Keratinocyte (primary cell): ENCODE measurements at regions not wholly inside any gene's neighbourhood (a gene's known extent, or its start where the extent isn't known, plus 50 kb on each side); places are given as distances from the start of the nearest gene placed in this dataset.

ENCODE experiments used
- DNase-seq: peaks from one replicate; pipeline ENCODE4 v3.0.0-alpha.2; 2011; ENCODE audit warnings: low read depth, missing footprints, low spot score
- FAIRE-seq: peaks from 2 replicates; lab custom pipeline; 2011; peaks lifted over from hg19 to GRCh38; lab: Jason Lieb, UNC
- H2AFZ ChIP-seq: 2 replicates; pipeline ENCODE4 v1.6.0; 2012; ENCODE audit warnings: low read length, control low read depth, inconsistent platforms; ENCODE audit not compliant: control insufficient read depth
- H3K27ac ChIP-seq: 2 replicates; pipeline ENCODE4 v1.5.1; 2011; ENCODE audit warnings: low read length; ENCODE audit not compliant: control insufficient read depth, insufficient read depth
- H3K27me3 ChIP-seq: 3 replicates; pipeline ENCODE4 v1.6.0; 2011; ENCODE audit warnings: low read length; ENCODE audit not compliant: control insufficient read depth, insufficient read depth; ENCODE audit errors: extremely low read depth
- H3K36me3 ChIP-seq, 2 experiments: 2 replicates in 1 of 2; 3 replicates in 1 of 2; pipeline ENCODE4 v1.5.1; 2011; ENCODE audit warnings: low read length in 2 of 2, mild to moderate bottlenecking in 1 of 2; ENCODE audit not compliant: control insufficient read depth in 2 of 2, insufficient read depth in 2 of 2; ENCODE audit errors: extremely low read depth in 1 of 2
- H3K4me1 ChIP-seq: 3 replicates; pipeline ENCODE4 v1.5.1; 2011; ENCODE audit warnings: low read length; ENCODE audit not compliant: control insufficient read depth, insufficient read depth; ENCODE audit errors: extremely low read depth
- H3K4me2 ChIP-seq: 3 replicates; pipeline ENCODE4 v1.6.0; 2011; ENCODE audit warnings: low read depth, low read length; ENCODE audit not compliant: control insufficient read depth, insufficient read depth; ENCODE audit errors: extremely low read depth
- H3K4me3 ChIP-seq, 3 experiments: fragments of 200-600 bp in 1 of 3; sonication (generic) in 1 of 3; 2 replicates in 2 of 3; 3 replicates in 1 of 3; pipeline ENCODE4 v1.5.1; 2011 to 2016; ENCODE audit warnings: low read length in 3 of 3, mild to moderate bottlenecking in 3 of 3, control low read depth in 2 of 3, inconsistent platforms in 1 of 3, low read depth in 1 of 3, mixed read lengths in 1 of 3, mixed run types in 1 of 3, moderate library complexity in 1 of 3; ENCODE audit not compliant: control insufficient read depth in 2 of 3, insufficient read depth in 2 of 3; ENCODE audit errors: extremely low read depth in 1 of 3
- H3K79me2 ChIP-seq: 2 replicates; pipeline ENCODE4 v1.6.0; 2012; ENCODE audit warnings: low read length; ENCODE audit not compliant: control insufficient read depth, insufficient read depth
- H3K9ac ChIP-seq: 3 replicates; pipeline ENCODE4 v1.6.0; 2011; ENCODE audit warnings: low read length; ENCODE audit not compliant: control insufficient read depth, insufficient read depth; ENCODE audit errors: extremely low read depth
- H3K9me1 ChIP-seq: 3 replicates; pipeline ENCODE4 v1.6.0; 2011; ENCODE audit warnings: low read length; ENCODE audit not compliant: control insufficient read depth, insufficient read depth; ENCODE audit errors: extremely low read depth
- H3K9me3 ChIP-seq: 2 replicates; pipeline ENCODE4 v1.5.1; 2012; ENCODE audit warnings: low read depth, low read length; ENCODE audit not compliant: control insufficient read depth
- H4K20me1 ChIP-seq: 3 replicates; pipeline ENCODE4 v1.6.0; 2011; ENCODE audit warnings: low read length; ENCODE audit not compliant: control insufficient read depth, insufficient read depth; ENCODE audit errors: extremely low read depth
- CTCF ChIP-seq, 3 experiments: IDR thresholded peaks in 1 of 3; conservative IDR thresholded peaks in 1 of 3; optimal IDR thresholded peaks in 1 of 3; 2 replicates in 2 of 3; 3 replicates in 1 of 3; pipeline versions ENCODE3 to v1.5.1; 2011; ENCODE audit warnings: low read length in 3 of 3, mild to moderate bottlenecking in 3 of 3, moderate library complexity in 2 of 3, control low read depth in 1 of 3, inconsistent platforms in 1 of 3; ENCODE audit not compliant: insufficient read depth in 2 of 3; ENCODE audit errors: extremely low read depth in 1 of 3
- EZH2 ChIP-seq: IDR thresholded peaks from one replicate; pipeline ENCODE4 v1.6.1; 2012; ENCODE audit warnings: inconsistent platforms, mild to moderate bottlenecking, low read length, moderate library complexity
- dilution Hi-C: fragments of 300-500 bp; cut with MboI; formaldehyde crosslinking; loops from one replicate; pipeline ENCODE4 v1.7.0; 2020; ENCODE audit warnings: low sequenced_read_pairs; ENCODE audit not compliant: extremely low pct_ligation_motif_present

DNA sequence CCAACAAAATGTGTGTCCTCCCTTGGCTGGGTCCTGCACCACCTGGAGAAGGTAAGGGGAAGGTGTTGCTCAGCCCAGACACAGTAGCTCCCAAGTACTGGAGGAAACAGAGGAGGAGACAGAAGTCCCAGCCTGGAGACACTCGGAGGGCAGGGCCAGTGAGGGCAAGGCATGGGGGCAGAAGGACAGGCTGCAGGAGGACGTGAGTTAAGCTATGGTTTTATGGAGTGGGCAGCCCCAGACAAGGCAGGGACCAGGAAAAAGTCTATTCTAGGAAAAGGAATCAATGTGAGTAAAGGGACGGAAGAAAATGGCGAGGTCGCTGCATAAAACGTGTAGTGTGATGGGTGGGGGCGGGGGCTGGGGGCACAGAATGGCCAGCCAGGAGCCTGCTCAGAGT, 210.1 kb upstream of the DIO3 start:
- dilution Hi-C loops = no loop called here
- DNase-seq (no peak), FAIRE-seq (no peak)
- H3K4me2 ChIP-seq = no peak overlapping the region
- no peak overlapping the region for H2AFZ ChIP-seq
- H3K79me2 ChIP-seq = no peaks in the 10 kb centered on the region
- H3K9me3 ChIP-seq = peaks cover 17% of the 10 kb centered on the region
- no peaks in the 10 kb centered on the region for H3K4me1 ChIP-seq
- H3K9ac ChIP-seq = no peak overlapping the region
- no peak overlapping the region for H3K4me3 ChIP-seq
- no peaks in the 10 kb centered on the region for H3K36me3 ChIP-seq
- TF ChIP-seq EZH2 (no peak), CTCF (optimal IDR thresholded peaks at IDR 0.05 in 1 of 3, IDR thresholded peaks at IDR 0.05 in 1 of 3, conservative IDR thresholded peaks at IDR 0.05 in 1 of 3; ENCODE audit: extremely low read depth in 1 of 3, insufficient read depth in 2 of 3, low read length in 3 of 3) (no peak)
- H3K27me3 ChIP-seq = no peaks in the 10 kb centered on the region
- H4K20me1 ChIP-seq = no peaks in the 10 kb centered on the region
- H3K27ac ChIP-seq = no peak overlapping the region
- no peaks in the 10 kb centered on the region for H3K9me1 ChIP-seq

DNA sequence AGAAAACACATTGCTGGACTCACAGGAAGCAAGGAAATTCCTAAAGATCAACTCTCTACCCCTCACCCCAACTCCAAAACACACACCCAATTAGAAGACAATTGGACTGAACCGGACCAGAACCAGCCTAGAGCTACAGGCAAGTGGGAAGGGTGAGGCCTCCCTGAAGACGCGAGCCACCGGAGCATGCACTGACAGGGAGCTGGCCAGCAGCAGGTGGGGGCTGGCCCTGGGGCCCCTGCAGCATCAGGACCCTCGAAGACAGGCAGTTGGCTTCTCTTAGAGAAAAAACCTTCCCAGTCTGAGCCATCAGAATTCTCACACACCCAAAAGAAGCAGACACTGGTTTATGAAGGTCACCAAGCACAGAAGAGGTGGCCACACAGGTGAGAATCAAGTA, 209.5 kb upstream of the DIO3 start:
- Histone ChIP-seq H3K27ac (no peak overlapping the region), H4K20me1 (no peaks in the 10 kb centered on the region), H3K36me3 (no peaks in the 10 kb centered on the region), H3K27me3 (no peaks in the 10 kb centered on the region), H3K9ac (no peak overlapping the region), H2AFZ (no peak overlapping the region), H3K4me2 (no peak overlapping the region), H3K4me3 (no peak overlapping the region), H3K4me1 (no peaks in the 10 kb centered on the region), H3K9me3 (peaks cover 19% of the 10 kb centered on the region), H3K9me1 (no peaks in the 10 kb centered on the region), H3K79me2 (no peaks in the 10 kb centered on the region)
- no peak for FAIRE-seq
- TF ChIP-seq EZH2 (no peak), CTCF (optimal IDR thresholded peaks at IDR 0.05 in 1 of 3, IDR thresholded peaks at IDR 0.05 in 1 of 3, conservative IDR thresholded peaks at IDR 0.05 in 1 of 3; ENCODE audit: extremely low read depth in 1 of 3, insufficient read depth in 2 of 3, low read length in 3 of 3) (no peak)
- DNase-seq = no peak
- dilution Hi-C loops = no loop called here
